ENCODE measurements at regions not wholly inside any gene's neighbourhood (a gene's known extent, or its start where the extent isn't known, plus 50 kb on each side); places are given as distances from the start of the nearest gene placed in this dataset.
A peak's percentile ranks its signal among the peaks of the same experiment; 100 is the strongest.

DNA sequence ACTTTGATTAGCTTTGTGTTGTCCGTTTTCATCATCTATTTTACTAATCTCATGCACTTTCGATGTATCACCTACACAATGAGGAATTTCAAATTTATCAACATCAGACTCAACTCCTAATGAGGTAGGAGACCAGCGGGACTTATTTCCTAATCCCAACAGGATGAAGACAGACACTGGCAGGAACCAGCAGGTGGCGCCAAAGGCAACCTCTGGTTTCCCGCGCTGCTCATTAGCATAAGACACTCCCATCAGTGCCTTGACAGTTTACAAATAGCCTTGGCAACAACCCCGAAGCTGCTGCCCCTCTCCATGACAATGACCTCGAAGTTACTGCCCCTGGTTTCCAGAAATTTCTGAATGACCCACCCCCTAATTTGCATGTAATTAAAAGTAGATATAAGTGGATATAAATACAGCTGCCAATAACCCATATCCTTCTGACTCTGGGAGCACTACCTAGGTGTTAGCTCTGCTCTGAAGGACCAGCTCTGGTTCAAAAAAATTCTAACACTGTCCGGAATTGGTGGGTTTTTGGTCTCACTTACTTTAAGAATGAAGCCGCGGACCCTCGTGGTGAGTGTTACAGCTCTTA is 974.8 kb downstream of the ADGRL2 start:
- TF ChIP-seq, protein P1, sequence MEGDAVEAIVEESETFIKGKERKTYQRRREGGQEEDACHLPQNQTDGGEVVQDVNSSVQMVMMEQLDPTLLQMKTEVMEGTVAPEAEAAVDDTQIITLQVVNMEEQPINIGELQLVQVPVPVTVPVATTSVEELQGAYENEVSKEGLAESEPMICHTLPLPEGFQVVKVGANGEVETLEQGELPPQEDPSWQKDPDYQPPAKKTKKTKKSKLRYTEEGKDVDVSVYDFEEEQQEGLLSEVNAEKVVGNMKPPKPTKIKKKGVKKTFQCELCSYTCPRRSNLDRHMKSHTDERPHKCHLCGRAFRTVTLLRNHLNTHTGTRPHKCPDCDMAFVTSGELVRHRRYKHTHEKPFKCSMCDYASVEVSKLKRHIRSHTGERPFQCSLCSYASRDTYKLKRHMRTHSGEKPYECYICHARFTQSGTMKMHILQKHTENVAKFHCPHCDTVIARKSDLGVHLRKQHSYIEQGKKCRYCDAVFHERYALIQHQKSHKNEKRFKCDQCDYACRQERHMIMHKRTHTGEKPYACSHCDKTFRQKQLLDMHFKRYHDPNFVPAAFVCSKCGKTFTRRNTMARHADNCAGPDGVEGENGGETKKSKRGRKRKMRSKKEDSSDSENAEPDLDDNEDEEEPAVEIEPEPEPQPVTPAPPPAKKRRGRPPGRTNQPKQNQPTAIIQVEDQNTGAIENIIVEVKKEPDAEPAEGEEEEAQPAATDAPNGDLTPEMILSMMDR (IDR thresholded peaks at IDR 0.05; ENCODE audit: extremely low read depth, low read depth, low read length), result peak; percentile 51
- no peaks in the 10 kb centered on the region for H3K9me3 ChIP-seq (ENCODE audit: low read depth, low read length)
- no peak overlapping the region for H2AFZ ChIP-seq (ENCODE audit: low read length)
- H3K36me3 ChIP-seq (ENCODE audit: insufficient read depth, low read length), result no peaks in the 10 kb centered on the region
- no peak overlapping the region for H3K4me3 ChIP-seq (ENCODE audit: insufficient read depth, low read length)
- H4K20me1 ChIP-seq (ENCODE audit: insufficient read depth, low read length), result no peaks in the 10 kb centered on the region
- no peaks in the 10 kb centered on the region for H3K4me1 ChIP-seq (ENCODE audit: insufficient read depth, low read length)
- no peaks in the 10 kb centered on the region for H3K79me2 ChIP-seq (ENCODE audit: insufficient read depth, low read length)
- no peak overlapping the region for H3K4me2 ChIP-seq (ENCODE audit: insufficient read depth, low read length)
- H3K27ac ChIP-seq (ENCODE audit: low read depth, low read length), result no peak overlapping the region
- no peaks in the 10 kb centered on the region for H3K27me3 ChIP-seq (ENCODE audit: insufficient read depth, low read length)
- DNase-seq (ENCODE audit: insufficient read length, low spot score, missing footprints), result peak; percentile 85

- H3K9me3 ChIP-seq (ENCODE audit: low read depth, low read length), result no peaks in the 10 kb centered on the region
- no peak for DNase-seq (ENCODE audit: insufficient read length, low spot score, missing footprints)
- TF ChIP-seq, protein P1 (IDR thresholded peaks at IDR 0.05; ENCODE audit: extremely low read depth, low read depth, low read length), result no peak
Observed at GRCh38 chr1:82762829-82763532, 962.2 kb downstream of the ADGRL2 start.

GRCh38 chr1:82759035-82759434 is 958.3 kb downstream of the ADGRL2 start:
- Histone ChIP-seq H3K79me2 (ENCODE audit: insufficient read depth, low read length) (no peaks in the 10 kb centered on the region), H4K20me1 (ENCODE audit: insufficient read depth, low read length) (no peaks in the 10 kb centered on the region), H3K27me3 (ENCODE audit: insufficient read depth, low read length) (no peaks in the 10 kb centered on the region), H3K27ac (ENCODE audit: low read depth, low read length) (no peak overlapping the region), H2AFZ (ENCODE audit: low read length) (no peak overlapping the region), H3K4me2 (ENCODE audit: insufficient read depth, low read length) (no peak overlapping the region), H3K9me3 (ENCODE audit: low read depth, low read length) (no peaks in the 10 kb centered on the region), H3K36me3 (ENCODE audit: insufficient read depth, low read length) (no peaks in the 10 kb centered on the region), H3K4me1 (ENCODE audit: insufficient read depth, low read length) (no peaks in the 10 kb centered on the region), H3K4me3 (ENCODE audit: insufficient read depth, low read length) (no peak overlapping the region)
- TF ChIP-seq, protein P1 (IDR thresholded peaks at IDR 0.05; ENCODE audit: extremely low read depth, low read depth, low read length), result no peak
- DNase-seq (ENCODE audit: insufficient read length, low spot score, missing footprints), result no peak

More at GRCh38 chr1:82762829-82763532, 962.2 kb downstream of the ADGRL2 start:
- Histone ChIP-seq H3K27me3 (ENCODE audit: insufficient read depth, low read length) (no peaks in the 10 kb centered on the region), H3K36me3 (ENCODE audit: insufficient read depth, low read length) (no peaks in the 10 kb centered on the region), H3K4me2 (ENCODE audit: insufficient read depth, low read length) (no peak overlapping the region), H3K4me3 (ENCODE audit: insufficient read depth, low read length) (no peak overlapping the region), H4K20me1 (ENCODE audit: insufficient read depth, low read length) (no peaks in the 10 kb centered on the region), H3K27ac (ENCODE audit: low read depth, low read length) (no peak overlapping the region), H2AFZ (ENCODE audit: low read length) (no peak overlapping the region), H3K4me1 (ENCODE audit: insufficient read depth, low read length) (no peaks in the 10 kb centered on the region), H3K79me2 (ENCODE audit: insufficient read depth, low read length) (no peaks in the 10 kb centered on the region)

GRCh38 chr1:82755671-82756070 is 954.9 kb downstream of the ADGRL2 start:
- H3K4me2 ChIP-seq (ENCODE audit: insufficient read depth, low read length), result no peak overlapping the region
- TF ChIP-seq, protein P1 (IDR thresholded peaks at IDR 0.05; ENCODE audit: extremely low read depth, low read depth, low read length), result no peak
- no peak for DNase-seq (ENCODE audit: insufficient read length, low spot score, missing footprints)
- H2AFZ ChIP-seq (ENCODE audit: low read length), result no peak overlapping the region
- no peaks in the 10 kb centered on the region for H3K36me3 ChIP-seq (ENCODE audit: insufficient read depth, low read length)
- H3K27me3 ChIP-seq (ENCODE audit: insufficient read depth, low read length), result no peaks in the 10 kb centered on the region
- no peak overlapping the region for H3K27ac ChIP-seq (ENCODE audit: low read depth, low read length)
- no peaks in the 10 kb centered on the region for H3K9me3 ChIP-seq (ENCODE audit: low read depth, low read length)
- no peaks in the 10 kb centered on the region for H4K20me1 ChIP-seq (ENCODE audit: insufficient read depth, low read length)
- H3K4me1 ChIP-seq (ENCODE audit: insufficient read depth, low read length), result no peaks in the 10 kb centered on the region
- H3K4me3 ChIP-seq (ENCODE audit: insufficient read depth, low read length), result no peak overlapping the region
- no peaks in the 10 kb centered on the region for H3K79me2 ChIP-seq (ENCODE audit: insufficient read depth, low read length)
